ENCODE measurements at regions not wholly inside any gene's neighbourhood (a gene's known extent, or its start where the extent isn't known, plus 50 kb on each side); places are given as distances from the start of the nearest gene placed in this dataset.

DNA sequence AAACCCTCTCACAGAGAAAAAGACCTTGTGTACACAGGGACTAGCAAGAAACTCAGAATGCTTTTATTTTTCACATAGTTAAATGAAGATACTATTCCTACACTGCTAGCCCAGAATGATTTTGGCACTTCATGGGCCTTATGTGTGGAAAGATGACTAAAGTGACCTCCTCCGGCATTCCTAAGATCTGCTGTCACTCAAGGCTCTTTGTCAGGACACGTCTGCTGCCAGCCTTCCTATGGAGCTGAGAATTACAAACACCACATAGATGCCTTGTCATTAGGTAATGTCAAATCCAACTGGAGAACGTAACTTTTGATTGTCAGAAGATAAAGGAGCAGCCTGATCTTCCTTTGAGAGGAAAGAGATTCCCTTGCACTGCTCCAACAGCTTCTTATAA is 249.1 kb downstream of the FAT3 start:
- no peak for FAIRE-seq
- TF ChIP-seq, protein P1, sequence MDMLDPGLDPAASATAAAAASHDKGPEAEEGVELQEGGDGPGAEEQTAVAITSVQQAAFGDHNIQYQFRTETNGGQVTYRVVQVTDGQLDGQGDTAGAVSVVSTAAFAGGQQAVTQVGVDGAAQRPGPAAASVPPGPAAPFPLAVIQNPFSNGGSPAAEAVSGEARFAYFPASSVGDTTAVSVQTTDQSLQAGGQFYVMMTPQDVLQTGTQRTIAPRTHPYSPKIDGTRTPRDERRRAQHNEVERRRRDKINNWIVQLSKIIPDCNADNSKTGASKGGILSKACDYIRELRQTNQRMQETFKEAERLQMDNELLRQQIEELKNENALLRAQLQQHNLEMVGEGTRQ (IDR thresholded peaks at IDR 0.05), result no peak
- TF ChIP-seq, protein P2, sequence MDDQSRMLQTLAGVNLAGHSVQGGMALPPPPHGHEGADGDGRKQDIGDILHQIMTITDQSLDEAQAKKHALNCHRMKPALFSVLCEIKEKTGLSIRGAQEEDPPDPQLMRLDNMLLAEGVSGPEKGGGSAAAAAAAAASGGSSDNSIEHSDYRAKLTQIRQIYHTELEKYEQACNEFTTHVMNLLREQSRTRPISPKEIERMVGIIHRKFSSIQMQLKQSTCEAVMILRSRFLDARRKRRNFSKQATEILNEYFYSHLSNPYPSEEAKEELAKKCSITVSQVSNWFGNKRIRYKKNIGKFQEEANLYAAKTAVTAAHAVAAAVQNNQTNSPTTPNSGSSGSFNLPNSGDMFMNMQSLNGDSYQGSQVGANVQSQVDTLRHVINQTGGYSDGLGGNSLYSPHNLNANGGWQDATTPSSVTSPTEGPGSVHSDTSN (IDR thresholded peaks at IDR 0.05), result no peak
- no peak for TF ChIP-seq HOXB13 (CRISPR knock-in tag; IDR thresholded peaks at IDR 0.05; ENCODE audit: low read depth)
- TF ChIP-seq EHMT2 (IDR thresholded peaks at IDR 0.05; ENCODE audit: low read depth), result no peak
- no peak for TF ChIP-seq FOSL2 (IDR thresholded peaks at IDR 0.05)
- TF ChIP-seq FOSL2 (CRISPR knock-in tag; IDR thresholded peaks at IDR 0.05), result no peak
- TF ChIP-seq TP53 (CRISPR knock-in tag; IDR thresholded peaks at IDR 0.05), result no peak
- no peak for TF ChIP-seq FOXS1 (CRISPR knock-in tag; IDR thresholded peaks at IDR 0.05)
- TF ChIP-seq, protein P3, sequence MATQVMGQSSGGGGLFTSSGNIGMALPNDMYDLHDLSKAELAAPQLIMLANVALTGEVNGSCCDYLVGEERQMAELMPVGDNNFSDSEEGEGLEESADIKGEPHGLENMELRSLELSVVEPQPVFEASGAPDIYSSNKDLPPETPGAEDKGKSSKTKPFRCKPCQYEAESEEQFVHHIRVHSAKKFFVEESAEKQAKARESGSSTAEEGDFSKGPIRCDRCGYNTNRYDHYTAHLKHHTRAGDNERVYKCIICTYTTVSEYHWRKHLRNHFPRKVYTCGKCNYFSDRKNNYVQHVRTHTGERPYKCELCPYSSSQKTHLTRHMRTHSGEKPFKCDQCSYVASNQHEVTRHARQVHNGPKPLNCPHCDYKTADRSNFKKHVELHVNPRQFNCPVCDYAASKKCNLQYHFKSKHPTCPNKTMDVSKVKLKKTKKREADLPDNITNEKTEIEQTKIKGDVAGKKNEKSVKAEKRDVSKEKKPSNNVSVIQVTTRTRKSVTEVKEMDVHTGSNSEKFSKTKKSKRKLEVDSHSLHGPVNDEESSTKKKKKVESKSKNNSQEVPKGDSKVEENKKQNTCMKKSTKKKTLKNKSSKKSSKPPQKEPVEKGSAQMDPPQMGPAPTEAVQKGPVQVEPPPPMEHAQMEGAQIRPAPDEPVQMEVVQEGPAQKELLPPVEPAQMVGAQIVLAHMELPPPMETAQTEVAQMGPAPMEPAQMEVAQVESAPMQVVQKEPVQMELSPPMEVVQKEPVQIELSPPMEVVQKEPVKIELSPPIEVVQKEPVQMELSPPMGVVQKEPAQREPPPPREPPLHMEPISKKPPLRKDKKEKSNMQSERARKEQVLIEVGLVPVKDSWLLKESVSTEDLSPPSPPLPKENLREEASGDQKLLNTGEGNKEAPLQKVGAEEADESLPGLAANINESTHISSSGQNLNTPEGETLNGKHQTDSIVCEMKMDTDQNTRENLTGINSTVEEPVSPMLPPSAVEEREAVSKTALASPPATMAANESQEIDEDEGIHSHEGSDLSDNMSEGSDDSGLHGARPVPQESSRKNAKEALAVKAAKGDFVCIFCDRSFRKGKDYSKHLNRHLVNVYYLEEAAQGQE (IDR thresholded peaks at IDR 0.05), result no peak
- no peak overlapping the region for H3K27ac ChIP-seq
- H3K4me3 ChIP-seq, result no peak overlapping the region
- ChIA-PET CTCF (no interaction called here), POLR2A (no interaction called here)
- no peaks in the 10 kb centered on the region for H3K4me1 ChIP-seq
- ATAC-seq, result no peak
- peak in 1 of 2 experiments; percentile 16 for DNase-seq (ENCODE audit: low read depth in 1 of 2, low spot score in 1 of 2)
- WGBS (ENCODE audit: missing lambda C conversion rate), result 17% methylated on average over 3 of the region's 3 CpGs
- no peaks in the 10 kb centered on the region for H3K9me3 ChIP-seq
- no peak overlapping the region for H3K4me2 ChIP-seq

DNA sequence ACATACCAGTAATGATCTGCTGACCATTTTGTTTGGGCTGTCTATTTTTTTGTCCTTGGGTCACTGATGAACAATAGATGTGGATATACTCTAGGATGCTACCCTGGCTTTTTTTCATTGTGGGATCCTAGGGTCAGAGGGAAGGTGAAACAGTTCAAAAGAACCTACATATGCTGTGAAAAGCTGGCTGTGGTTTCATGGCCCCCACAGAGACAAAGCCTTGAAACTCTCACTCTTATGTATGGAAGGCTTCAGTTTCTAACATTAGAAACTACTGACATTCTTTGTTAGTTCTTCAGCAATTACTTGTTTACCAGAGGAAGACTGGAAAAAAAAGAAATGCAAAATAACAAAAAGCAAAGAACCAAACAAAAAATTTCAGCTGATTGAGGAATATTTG is 250.7 kb downstream of the FAT3 start:
- H3K4me3 ChIP-seq, result no peak overlapping the region
- ATAC-seq (no peak), DNase-seq (ENCODE audit: low read depth in 1 of 2, low spot score in 1 of 2) (no peak), FAIRE-seq (no peak)
- H3K9me3 ChIP-seq, result no peaks in the 10 kb centered on the region
- no peak overlapping the region for H3K27ac ChIP-seq
- TF ChIP-seq, protein P4, sequence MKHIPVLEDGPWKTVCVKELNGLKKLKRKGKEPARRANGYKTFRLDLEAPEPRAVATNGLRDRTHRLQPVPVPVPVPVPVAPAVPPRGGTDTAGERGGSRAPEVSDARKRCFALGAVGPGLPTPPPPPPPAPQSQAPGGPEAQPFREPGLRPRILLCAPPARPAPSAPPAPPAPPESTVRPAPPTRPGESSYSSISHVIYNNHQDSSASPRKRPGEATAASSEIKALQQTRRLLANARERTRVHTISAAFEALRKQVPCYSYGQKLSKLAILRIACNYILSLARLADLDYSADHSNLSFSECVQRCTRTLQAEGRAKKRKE (CRISPR knock-in tag; IDR thresholded peaks at IDR 0.05; ENCODE audit: low read depth), result no peak
- TF ChIP-seq NR3C1 (IDR thresholded peaks at IDR 0.05) (no peak), HEYL (CRISPR knock-in tag; IDR thresholded peaks at IDR 0.05) (no peak), MYC (IDR thresholded peaks at IDR 0.05; ENCODE audit: borderline replicate concordance, low read length) (no peak), POLR2A (IDR thresholded peaks at IDR 0.05; ENCODE audit: low read length) (no peak), ESRRA (IDR thresholded peaks at IDR 0.05; ENCODE audit: borderline replicate concordance, low read length) (no peak), SREBF2 (IDR thresholded peaks at IDR 0.05) (no peak), FOSB (CRISPR knock-in tag; IDR thresholded peaks at IDR 0.05) (no peak), EHMT2 (IDR thresholded peaks at IDR 0.05; ENCODE audit: low read depth) (no peak)
- TF ChIP-seq, protein P2 (IDR thresholded peaks at IDR 0.05), result no peak
- TF ChIP-seq, protein P5, sequence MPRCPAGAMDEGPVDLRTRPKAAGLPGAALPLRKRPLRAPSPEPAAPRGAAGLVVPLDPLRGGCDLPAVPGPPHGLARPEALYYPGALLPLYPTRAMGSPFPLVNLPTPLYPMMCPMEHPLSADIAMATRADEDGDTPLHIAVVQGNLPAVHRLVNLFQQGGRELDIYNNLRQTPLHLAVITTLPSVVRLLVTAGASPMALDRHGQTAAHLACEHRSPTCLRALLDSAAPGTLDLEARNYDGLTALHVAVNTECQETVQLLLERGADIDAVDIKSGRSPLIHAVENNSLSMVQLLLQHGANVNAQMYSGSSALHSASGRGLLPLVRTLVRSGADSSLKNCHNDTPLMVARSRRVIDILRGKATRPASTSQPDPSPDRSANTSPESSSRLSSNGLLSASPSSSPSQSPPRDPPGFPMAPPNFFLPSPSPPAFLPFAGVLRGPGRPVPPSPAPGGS (IDR thresholded peaks at IDR 0.05), result no peak
- no peak overlapping the region for H3K4me2 ChIP-seq
- no peaks in the 10 kb centered on the region for H3K4me1 ChIP-seq
- ChIA-PET CTCF (no interaction called here), POLR2A (no interaction called here)
